ENCODE measurements at regions not wholly inside any gene's neighbourhood (a gene's known extent, or its start where the extent isn't known, plus 50 kb on each side); places are given as distances from the start of the nearest gene placed in this dataset.

DNA sequence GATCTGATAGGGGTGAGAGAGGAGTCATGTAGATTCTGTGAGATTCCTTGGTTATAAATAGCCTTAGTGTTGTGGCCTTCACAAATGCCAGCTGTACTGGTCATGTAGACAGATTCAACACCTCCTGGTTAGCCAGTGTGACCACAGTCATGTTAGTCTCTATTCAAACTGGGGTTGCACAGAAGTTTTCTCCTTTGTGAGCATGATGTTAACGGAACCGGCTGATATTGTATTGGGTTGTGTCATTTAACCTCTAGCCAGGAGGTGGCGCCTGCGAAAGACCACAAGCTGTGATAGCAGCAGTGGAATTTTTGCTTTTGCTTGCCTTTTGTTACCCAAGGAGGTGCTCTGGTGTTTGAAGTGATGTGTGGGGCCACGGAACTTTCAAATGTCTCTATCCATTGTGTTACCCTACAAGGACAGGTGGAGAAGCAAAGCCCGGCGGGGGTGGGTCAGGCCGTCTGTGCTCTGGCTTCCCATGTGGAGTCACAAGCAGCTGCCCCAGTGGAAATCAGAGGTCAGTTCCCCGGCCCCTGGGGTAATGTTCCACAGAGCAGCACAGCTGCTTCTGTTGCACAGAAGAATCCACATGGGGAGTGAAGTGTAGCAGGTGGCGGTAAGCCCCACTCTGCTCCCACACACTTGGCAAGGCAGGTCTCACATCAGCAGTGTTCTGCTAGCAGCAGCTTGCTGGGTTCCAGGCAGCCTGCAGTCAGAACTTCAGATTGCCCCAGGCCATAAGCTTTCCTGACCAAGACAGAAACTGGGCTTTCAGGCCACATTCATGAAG lies 112.6 kb downstream of the ADAMTS1 start:
- no peak for TF ChIP-seq HOXB5 (CRISPR knock-in tag; IDR thresholded peaks at IDR 0.05)
- TF ChIP-seq FOXS1 (CRISPR knock-in tag; IDR thresholded peaks at IDR 0.05) = no peak
- TF ChIP-seq HEYL (CRISPR knock-in tag; IDR thresholded peaks at IDR 0.05) = no peak
- no peak for TF ChIP-seq EHF (CRISPR knock-in tag; IDR thresholded peaks at IDR 0.05)
- no peak for TF ChIP-seq NPAS2 (CRISPR knock-in tag; IDR thresholded peaks at IDR 0.05; ENCODE audit: borderline replicate concordance)
- TF ChIP-seq MYC (IDR thresholded peaks at IDR 0.05; ENCODE audit: borderline replicate concordance, low read length) = no peak
- TF ChIP-seq RFX5 (IDR thresholded peaks at IDR 0.05) = no peak
- TF ChIP-seq SMC3 (IDR thresholded peaks at IDR 0.05) = no peak
- TF ChIP-seq CHD2 (IDR thresholded peaks at IDR 0.05; ENCODE audit: low read length, partially characterized antibody) = no peak
- no peak for TF ChIP-seq ZC3H11A (IDR thresholded peaks at IDR 0.05)
- no peak for TF ChIP-seq HDAC2 (IDR thresholded peaks at IDR 0.05)
- no peak for TF ChIP-seq JUNB (IDR thresholded peaks at IDR 0.05)
- TF ChIP-seq RNF2 (IDR thresholded peaks at IDR 0.05; ENCODE audit: borderline replicate concordance, low read depth) = no peak
- no peak for TF ChIP-seq KDM1A (IDR thresholded peaks at IDR 0.05; ENCODE audit: low read depth)
- TF ChIP-seq, protein P1, sequence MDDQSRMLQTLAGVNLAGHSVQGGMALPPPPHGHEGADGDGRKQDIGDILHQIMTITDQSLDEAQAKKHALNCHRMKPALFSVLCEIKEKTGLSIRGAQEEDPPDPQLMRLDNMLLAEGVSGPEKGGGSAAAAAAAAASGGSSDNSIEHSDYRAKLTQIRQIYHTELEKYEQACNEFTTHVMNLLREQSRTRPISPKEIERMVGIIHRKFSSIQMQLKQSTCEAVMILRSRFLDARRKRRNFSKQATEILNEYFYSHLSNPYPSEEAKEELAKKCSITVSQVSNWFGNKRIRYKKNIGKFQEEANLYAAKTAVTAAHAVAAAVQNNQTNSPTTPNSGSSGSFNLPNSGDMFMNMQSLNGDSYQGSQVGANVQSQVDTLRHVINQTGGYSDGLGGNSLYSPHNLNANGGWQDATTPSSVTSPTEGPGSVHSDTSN (IDR thresholded peaks at IDR 0.05) = no peak
- TF ChIP-seq FOSL2 (IDR thresholded peaks at IDR 0.05) = no peak
- TF ChIP-seq FOSL2 (CRISPR knock-in tag; IDR thresholded peaks at IDR 0.05) = no peak
- TF ChIP-seq, protein P2, sequence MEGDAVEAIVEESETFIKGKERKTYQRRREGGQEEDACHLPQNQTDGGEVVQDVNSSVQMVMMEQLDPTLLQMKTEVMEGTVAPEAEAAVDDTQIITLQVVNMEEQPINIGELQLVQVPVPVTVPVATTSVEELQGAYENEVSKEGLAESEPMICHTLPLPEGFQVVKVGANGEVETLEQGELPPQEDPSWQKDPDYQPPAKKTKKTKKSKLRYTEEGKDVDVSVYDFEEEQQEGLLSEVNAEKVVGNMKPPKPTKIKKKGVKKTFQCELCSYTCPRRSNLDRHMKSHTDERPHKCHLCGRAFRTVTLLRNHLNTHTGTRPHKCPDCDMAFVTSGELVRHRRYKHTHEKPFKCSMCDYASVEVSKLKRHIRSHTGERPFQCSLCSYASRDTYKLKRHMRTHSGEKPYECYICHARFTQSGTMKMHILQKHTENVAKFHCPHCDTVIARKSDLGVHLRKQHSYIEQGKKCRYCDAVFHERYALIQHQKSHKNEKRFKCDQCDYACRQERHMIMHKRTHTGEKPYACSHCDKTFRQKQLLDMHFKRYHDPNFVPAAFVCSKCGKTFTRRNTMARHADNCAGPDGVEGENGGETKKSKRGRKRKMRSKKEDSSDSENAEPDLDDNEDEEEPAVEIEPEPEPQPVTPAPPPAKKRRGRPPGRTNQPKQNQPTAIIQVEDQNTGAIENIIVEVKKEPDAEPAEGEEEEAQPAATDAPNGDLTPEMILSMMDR (IDR thresholded peaks at IDR 0.05) = no peak; the same call in 2 of the 3 replicates
- TF ChIP-seq TP53 (CRISPR knock-in tag; IDR thresholded peaks at IDR 0.05) = no peak
- no peak for TF ChIP-seq HOXA7 (CRISPR knock-in tag; IDR thresholded peaks at IDR 0.05)
- no peaks in the 10 kb centered on the region for H3K4me1 ChIP-seq
- DNase-seq (ENCODE audit: low read depth in 1 of 2, low spot score in 1 of 2) (peak in 1 of 2 experiments; percentile 10), FAIRE-seq (no peak), ATAC-seq (peak in 1 of 2 experiments; percentile 44; a peak in 1 of 6 replicates)
- no peaks in the 10 kb centered on the region for H3K9me3 ChIP-seq
- CTCF ChIA-PET = no interaction called here
- no peak overlapping the region for H3K4me3 ChIP-seq
- POLR2A ChIA-PET = no interaction called here
- 48% methylated on average over 10 of the region's 10 CpGs for WGBS (ENCODE audit: missing lambda C conversion rate)
- H3K4me2 ChIP-seq = no peak overlapping the region
- H3K27ac ChIP-seq = no peak overlapping the region

DNA sequence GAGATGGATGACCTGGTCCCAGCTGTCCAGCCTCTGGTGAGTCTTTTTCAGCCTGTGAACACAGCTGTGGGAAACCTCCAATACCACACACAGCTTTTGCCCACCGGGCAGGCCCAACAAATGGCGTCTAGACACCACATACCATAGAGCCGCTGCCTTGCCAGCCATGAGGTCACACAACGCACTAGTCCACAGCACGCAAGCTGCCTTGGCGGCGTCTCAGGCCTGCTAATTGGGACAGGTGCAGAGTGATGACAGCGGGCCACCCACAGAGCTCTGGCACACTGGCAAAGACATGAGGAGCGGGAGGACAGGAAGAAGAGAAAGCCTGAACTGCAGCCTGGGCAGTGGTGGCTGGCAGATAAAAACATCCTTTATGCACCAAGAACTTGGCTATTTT lies 125.5 kb downstream of the ADAMTS1 start:
- Histone ChIP-seq H3K9me3 (no peaks in the 10 kb centered on the region), H3K4me2 (no peak overlapping the region), H3K4me1 (no peaks in the 10 kb centered on the region), H3K27ac (no peak overlapping the region), H3K4me3 (no peak overlapping the region)
- TF ChIP-seq ESRRA (IDR thresholded peaks at IDR 0.05; ENCODE audit: borderline replicate concordance, low read length) (no peak), NPAS2 (CRISPR knock-in tag; IDR thresholded peaks at IDR 0.05; ENCODE audit: borderline replicate concordance) (no peak), TFCP2L1 (CRISPR knock-in tag; IDR thresholded peaks at IDR 0.05) (no peak)
- TF ChIP-seq, protein P3, sequence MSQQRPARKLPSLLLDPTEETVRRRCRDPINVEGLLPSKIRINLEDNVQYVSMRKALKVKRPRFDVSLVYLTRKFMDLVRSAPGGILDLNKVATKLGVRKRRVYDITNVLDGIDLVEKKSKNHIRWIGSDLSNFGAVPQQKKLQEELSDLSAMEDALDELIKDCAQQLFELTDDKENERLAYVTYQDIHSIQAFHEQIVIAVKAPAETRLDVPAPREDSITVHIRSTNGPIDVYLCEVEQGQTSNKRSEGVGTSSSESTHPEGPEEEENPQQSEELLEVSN (IDR thresholded peaks at IDR 0.05; ENCODE audit: borderline replicate concordance, low read depth) = no peak
- TF ChIP-seq, protein P4, sequence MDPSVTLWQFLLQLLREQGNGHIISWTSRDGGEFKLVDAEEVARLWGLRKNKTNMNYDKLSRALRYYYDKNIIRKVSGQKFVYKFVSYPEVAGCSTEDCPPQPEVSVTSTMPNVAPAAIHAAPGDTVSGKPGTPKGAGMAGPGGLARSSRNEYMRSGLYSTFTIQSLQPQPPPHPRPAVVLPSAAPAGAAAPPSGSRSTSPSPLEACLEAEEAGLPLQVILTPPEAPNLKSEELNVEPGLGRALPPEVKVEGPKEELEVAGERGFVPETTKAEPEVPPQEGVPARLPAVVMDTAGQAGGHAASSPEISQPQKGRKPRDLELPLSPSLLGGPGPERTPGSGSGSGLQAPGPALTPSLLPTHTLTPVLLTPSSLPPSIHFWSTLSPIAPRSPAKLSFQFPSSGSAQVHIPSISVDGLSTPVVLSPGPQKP (IDR thresholded peaks at IDR 0.05; ENCODE audit: low read depth, low read length) = no peak
- WGBS (ENCODE audit: missing lambda C conversion rate) = 79% methylated on average over 5 of the region's 9 CpGs
- ChIA-PET POLR2A (no interaction called here), CTCF (interaction anchor here (0.6 to 0.9 kb wide), 2 partner anchors 8 to 539 kb away, joined by 3 read pairs; no protein-coding TSS in a partner anchor)
- DNase-seq (ENCODE audit: low read depth in 1 of 2, low spot score in 1 of 2) (no peak), FAIRE-seq (no peak), ATAC-seq (no peak)

Data from A549 (cell line).